RWPE2 (cell line): ENCODE measurements at regions not wholly inside any gene's neighbourhood (a gene's known extent, or its start where the extent isn't known, plus 50 kb on each side); places are given as distances from the start of the nearest gene placed in this dataset.

Experiments
- ATAC-seq: fragments of 200-7000 bp; cut with Tn5 transposase; 3 replicates; pipeline ENCODE4 v1.9.1; 2021; ENCODE audit warnings: low read depth
- DNase-seq: peaks from one replicate; pipeline ENCODE4 v3.0.0-alpha.2; 2020; ENCODE audit warnings: low spot score
- H3K27ac ChIP-seq: fragments of 450-650 bp; 2 replicates; pipeline ENCODE4 v1.5.1; 2017; ENCODE audit warnings: mild to moderate bottlenecking; ENCODE audit not compliant: poor library complexity, severe bottlenecking
- H3K27me3 ChIP-seq: fragments of 250-450 bp; sonication (Bioruptor Pico); 2 replicates; pipeline ENCODE4 v1.5.1; 2021; ENCODE audit warnings: mild to moderate bottlenecking, moderate library complexity; ENCODE audit not compliant: insufficient read depth, poor library complexity, severe bottlenecking
- H3K36me3 ChIP-seq: fragments of 250-450 bp; sonication (Bioruptor Pico); 2 replicates; pipeline ENCODE4 v1.5.1; 2020; ENCODE audit warnings: low read depth, mild to moderate bottlenecking, moderate library complexity
- H3K4me1 ChIP-seq: fragments of 250-450 bp; sonication (Bioruptor Pico); 2 replicates; pipeline ENCODE4 v1.5.1; 2021; ENCODE audit warnings: mild to moderate bottlenecking, moderate library complexity; ENCODE audit not compliant: insufficient read depth, poor library complexity, severe bottlenecking
- H3K4me3 ChIP-seq: fragments of 250-450 bp; sonication (Bioruptor Pico); 2 replicates; pipeline ENCODE4 v1.5.1; 2021; ENCODE audit warnings: mild to moderate bottlenecking, moderate library complexity; ENCODE audit not compliant: severe bottlenecking
- H3K9me3 ChIP-seq: fragments of 250-450 bp; sonication (Bioruptor Pico); 2 replicates; pipeline ENCODE4 v1.5.1; 2021; ENCODE audit warnings: mild to moderate bottlenecking, moderate library complexity; ENCODE audit not compliant: severe bottlenecking
- CTCF ChIP-seq: fragments of 450-650 bp; IDR thresholded peaks from one replicate; pipeline ENCODE4 v1.5.1; 2017; ENCODE audit warnings: mild to moderate bottlenecking, moderate library complexity; ENCODE audit not compliant: poor library complexity, severe bottlenecking

GRCh38 chr5:26470439-26470838 is 567.9 kb downstream of the CDH9 start:
- DNase-seq (no peak), ATAC-seq (no peak)
- Histone ChIP-seq H3K4me3 (no peak overlapping the region), H3K9me3 (no peaks in the 10 kb centered on the region), H3K27ac (no peak overlapping the region), H3K4me1 (peaks cover 3% of the 10 kb centered on the region), H3K36me3 (no peaks in the 10 kb centered on the region), H3K27me3 (no peaks in the 10 kb centered on the region)
- TF ChIP-seq CTCF, result no peak

GRCh38 chr5:26439121-26439520 is 599.3 kb downstream of the CDH9 start:
- DNase-seq, result no peak
- Histone ChIP-seq H3K4me3 (no peak overlapping the region), H3K27ac (no peak overlapping the region), H3K36me3 (no peaks in the 10 kb centered on the region), H3K4me1 (no peaks in the 10 kb centered on the region), H3K9me3 (no peaks in the 10 kb centered on the region), H3K27me3 (no peaks in the 10 kb centered on the region)
- no peak for ATAC-seq
- no peak for TF ChIP-seq CTCF

- Histone ChIP-seq H3K36me3 (no peaks in the 10 kb centered on the region), H3K27ac (no peak overlapping the region), H3K4me3 (no peak overlapping the region), H3K4me1 (no peaks in the 10 kb centered on the region), H3K27me3 (no peaks in the 10 kb centered on the region), H3K9me3 (no peaks in the 10 kb centered on the region)
- ATAC-seq, result no peak
- TF ChIP-seq CTCF, result no peak
- no peak for DNase-seq
Measured at GRCh38 chr5:26434688-26435087, 603.7 kb downstream of the CDH9 start.

- no peak for ATAC-seq
- DNase-seq, result no peak
- Histone ChIP-seq H3K27me3 (no peaks in the 10 kb centered on the region), H3K9me3 (no peaks in the 10 kb centered on the region), H3K27ac (no peak overlapping the region), H3K4me1 (no peaks in the 10 kb centered on the region), H3K4me3 (no peak overlapping the region), H3K36me3 (no peaks in the 10 kb centered on the region)
- no peak for TF ChIP-seq CTCF
Measured at GRCh38 chr5:26432386-26432785, 606.0 kb downstream of the CDH9 start.

- ATAC-seq (no peak), DNase-seq (no peak)
- no peaks in the 10 kb centered on the region for H3K9me3 ChIP-seq
- no peaks in the 10 kb centered on the region for H3K27me3 ChIP-seq
- H3K4me1 ChIP-seq, result no peaks in the 10 kb centered on the region
- no peaks in the 10 kb centered on the region for H3K36me3 ChIP-seq
- no peak for TF ChIP-seq CTCF
- H3K27ac ChIP-seq, result no peak overlapping the region
- no peak overlapping the region for H3K4me3 ChIP-seq
Measured at GRCh38 chr5:26430323-26430722, 608.1 kb downstream of the CDH9 start.
